ENCODE measurements at regions not wholly inside any gene's neighbourhood (a gene's known extent, or its start where the extent isn't known, plus 50 kb on each side); places are given as distances from the start of the nearest gene placed in this dataset.
"Not testable (repeated sequence)": the region's sequence is repeated elsewhere in the genome, so short reads cannot be mapped to it uniquely, and the experiment has no call there.

DNA sequence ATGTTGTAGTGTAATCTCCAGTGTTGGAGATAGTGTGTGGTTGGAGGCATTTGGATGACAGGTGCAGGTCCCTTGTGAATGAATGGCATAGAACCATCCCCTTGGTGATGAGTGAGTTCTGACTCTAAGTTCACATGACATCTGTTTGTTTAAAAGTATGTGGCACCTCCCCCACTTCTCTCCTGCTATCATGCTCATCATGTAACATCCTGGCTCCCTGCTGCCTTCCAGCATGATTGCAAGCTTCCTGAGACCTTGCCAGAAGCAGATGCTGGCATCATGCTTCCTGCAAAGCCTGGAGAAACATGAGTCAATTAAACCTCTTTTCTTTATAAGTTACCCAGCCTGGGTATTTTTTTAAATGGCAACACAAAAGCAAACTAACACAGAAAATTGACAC is 499.0 kb upstream of the SEMA3D start:
- H2AFZ ChIP-seq (ENCODE audit: low read depth): no peak overlapping the region
- no peak overlapping the region for H3K4me2 ChIP-seq
- H3K4me1 ChIP-seq (ENCODE audit: low read depth, poor library complexity, severe bottlenecking): peaks cover 10% of the 10 kb centered on the region
- no peak overlapping the region for H3K4me3 ChIP-seq (IDR thresholded peaks at IDR 0.05; ENCODE audit: insufficient read depth, low read depth, low read length)
- H3K79me2 ChIP-seq (ENCODE audit: insufficient read depth, low read depth): no peaks in the 10 kb centered on the region
- H3K27ac ChIP-seq: no peak overlapping the region
- no peak overlapping the region for H3K9ac ChIP-seq
- H3K27me3 ChIP-seq (ENCODE audit: insufficient read depth, low read depth): no peaks in the 10 kb centered on the region
- no peaks in the 10 kb centered on the region for H4K20me1 ChIP-seq (ENCODE audit: insufficient read depth)
- TF ChIP-seq CTCF (conservative IDR thresholded peaks at IDR 0.05; ENCODE audit: low read depth, low read length): no peak
- H3K36me3 ChIP-seq (ENCODE audit: insufficient read depth): no peaks in the 10 kb centered on the region

GRCh38 chr7:85682833-85683620 is 496.2 kb upstream of the SEMA3D start:
- H3K27ac ChIP-seq: no peak overlapping the region
- H3K79me2 ChIP-seq (ENCODE audit: insufficient read depth, low read depth): no peaks in the 10 kb centered on the region
- no peak for TF ChIP-seq CTCF (conservative IDR thresholded peaks at IDR 0.05; ENCODE audit: low read depth, low read length)
- no peaks in the 10 kb centered on the region for H3K36me3 ChIP-seq (ENCODE audit: insufficient read depth)
- H3K9ac ChIP-seq: no peak overlapping the region
- H4K20me1 ChIP-seq (ENCODE audit: insufficient read depth): no peaks in the 10 kb centered on the region
- H3K4me3 ChIP-seq (IDR thresholded peaks at IDR 0.05; ENCODE audit: insufficient read depth, low read depth, low read length): no peak overlapping the region
- peaks cover 10% of the 10 kb centered on the region for H3K4me1 ChIP-seq (ENCODE audit: low read depth, poor library complexity, severe bottlenecking)
- no peak overlapping the region for H3K4me2 ChIP-seq
- no peaks in the 10 kb centered on the region for H3K27me3 ChIP-seq (ENCODE audit: insufficient read depth, low read depth)
- H2AFZ ChIP-seq (ENCODE audit: low read depth): no peak overlapping the region

- Histone ChIP-seq H3K27ac (no peak overlapping the region), H3K4me3 (IDR thresholded peaks at IDR 0.05; ENCODE audit: insufficient read depth, low read depth, low read length) (no peak overlapping the region), H3K79me2 (ENCODE audit: insufficient read depth, low read depth) (no peaks in the 10 kb centered on the region), H3K4me2 (no peak overlapping the region), H3K4me1 (ENCODE audit: low read depth, poor library complexity, severe bottlenecking) (peaks cover 10% of the 10 kb centered on the region), H3K27me3 (ENCODE audit: insufficient read depth, low read depth) (no peaks in the 10 kb centered on the region), H4K20me1 (ENCODE audit: insufficient read depth) (no peaks in the 10 kb centered on the region), H3K36me3 (ENCODE audit: insufficient read depth) (no peaks in the 10 kb centered on the region), H2AFZ (ENCODE audit: low read depth) (no peak overlapping the region), H3K9ac (no peak overlapping the region)
- no peak for TF ChIP-seq CTCF (conservative IDR thresholded peaks at IDR 0.05; ENCODE audit: low read depth, low read length)
Observed at GRCh38 chr7:85681241-85681640, 494.4 kb upstream of the SEMA3D start.

- H3K36me3 ChIP-seq (ENCODE audit: insufficient read depth); H3K4me1 ChIP-seq (ENCODE audit: low read depth, poor library complexity, severe bottlenecking); H3K9ac ChIP-seq; H4K20me1 ChIP-seq (ENCODE audit: insufficient read depth); H3K27ac ChIP-seq; H3K27me3 ChIP-seq (ENCODE audit: insufficient read depth, low read depth); H3K79me2 ChIP-seq (ENCODE audit: insufficient read depth, low read depth); H3K4me3 ChIP-seq (IDR thresholded peaks at IDR 0.05; ENCODE audit: insufficient read depth, low read depth, low read length); H2AFZ ChIP-seq (ENCODE audit: low read depth); H3K4me2 ChIP-seq: not testable (repeated sequence)
Observed at GRCh38 chr7:85675093-85675492, 488.2 kb upstream of the SEMA3D start.

GRCh38 chr7:85673876-85674275 is 487.0 kb upstream of the SEMA3D start:
- Histone ChIP-seq H3K27ac (no peak overlapping the region), H3K9ac (no peak overlapping the region), H3K27me3 (ENCODE audit: insufficient read depth, low read depth) (no peaks in the 10 kb centered on the region), H3K4me1 (ENCODE audit: low read depth, poor library complexity, severe bottlenecking) (no peaks in the 10 kb centered on the region), H3K79me2 (ENCODE audit: insufficient read depth, low read depth) (no peaks in the 10 kb centered on the region), H3K4me3 (IDR thresholded peaks at IDR 0.05; ENCODE audit: insufficient read depth, low read depth, low read length) (no peak overlapping the region), H4K20me1 (ENCODE audit: insufficient read depth) (no peaks in the 10 kb centered on the region), H3K4me2 (no peak overlapping the region), H3K36me3 (ENCODE audit: insufficient read depth) (no peaks in the 10 kb centered on the region), H2AFZ (ENCODE audit: low read depth) (no peak overlapping the region)
- no peak for TF ChIP-seq CTCF (conservative IDR thresholded peaks at IDR 0.05; ENCODE audit: low read depth, low read length)
